ENCODE measurements at regions not wholly inside any gene's neighbourhood (a gene's known extent, or its start where the extent isn't known, plus 50 kb on each side); places are given as distances from the start of the nearest gene placed in this dataset.
"Not testable (repeated sequence)": the region's sequence is repeated elsewhere in the genome, so short reads cannot be mapped to it uniquely, and the experiment has no call there.

DNA sequence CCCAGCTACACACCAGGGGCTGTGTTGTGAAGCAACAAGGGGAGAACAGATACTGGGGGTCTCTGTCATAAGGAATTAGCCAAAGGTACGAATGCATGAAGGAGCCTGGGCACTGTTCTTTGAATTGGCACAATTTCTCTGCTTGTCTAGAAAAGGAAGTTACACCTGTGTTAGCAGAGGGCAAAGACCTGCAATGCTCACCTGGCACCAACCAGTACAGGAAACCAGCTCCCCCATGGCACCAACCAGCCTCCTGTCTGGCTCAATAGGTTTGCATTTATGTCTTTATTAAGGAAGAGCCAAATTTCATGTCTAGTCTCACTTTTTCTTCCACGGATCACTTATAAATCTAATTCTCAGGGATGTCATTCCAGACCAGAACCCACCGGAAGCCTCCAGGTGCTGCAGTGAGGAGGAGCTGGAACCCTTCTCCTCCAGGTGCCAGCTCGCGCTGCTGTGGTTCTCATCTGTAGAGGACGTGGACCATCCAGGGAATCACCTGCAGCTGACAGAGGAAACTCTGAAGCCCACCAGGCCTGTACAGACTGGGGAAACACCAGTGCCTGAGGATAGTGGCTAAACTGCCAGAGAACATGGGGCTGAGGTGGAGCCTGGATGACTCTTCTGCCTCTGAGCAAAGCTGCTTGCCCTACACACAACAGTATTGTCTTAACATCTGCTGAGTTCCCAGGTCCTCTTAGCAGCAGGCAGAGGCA lies 113.4 kb upstream of the TRIM2 start:
- H3K9ac ChIP-seq (ENCODE audit: low read length): no peak overlapping the region
- H3K36me3 ChIP-seq (ENCODE audit: insufficient read depth, low read length): no peaks in the 10 kb centered on the region
- H3K27ac ChIP-seq (ENCODE audit: low read depth, low read length): no peak overlapping the region
- H3K9me3 ChIP-seq (ENCODE audit: low read length): no peaks in the 10 kb centered on the region
- H3K27me3 ChIP-seq (ENCODE audit: control insufficient read depth in 1 of 2, insufficient read depth in 2 of 2, low read length in 2 of 2): no peaks in the 10 kb centered on the region
- H3K4me3 ChIP-seq (ENCODE audit: low read depth in 1 of 2, low read length in 2 of 2): no peak overlapping the region
- H3K4me1 ChIP-seq (ENCODE audit: insufficient read depth, low read length): no peaks in the 10 kb centered on the region

GRCh38 chr4:153093396-153093795 lies 110.8 kb upstream of the TRIM2 start:
- Histone ChIP-seq H3K4me3 (ENCODE audit: low read depth in 1 of 2, low read length in 2 of 2) (no peak overlapping the region), H3K4me1 (ENCODE audit: insufficient read depth, low read length) (no peaks in the 10 kb centered on the region), H3K9ac (ENCODE audit: low read length) (no peak overlapping the region), H3K27ac (ENCODE audit: low read depth, low read length) (no peak overlapping the region), H3K27me3 (ENCODE audit: control insufficient read depth in 1 of 2, insufficient read depth in 2 of 2, low read length in 2 of 2) (no peaks in the 10 kb centered on the region), H3K36me3 (ENCODE audit: insufficient read depth, low read length) (no peaks in the 10 kb centered on the region), H3K9me3 (ENCODE audit: low read length) (no peaks in the 10 kb centered on the region)

DNA sequence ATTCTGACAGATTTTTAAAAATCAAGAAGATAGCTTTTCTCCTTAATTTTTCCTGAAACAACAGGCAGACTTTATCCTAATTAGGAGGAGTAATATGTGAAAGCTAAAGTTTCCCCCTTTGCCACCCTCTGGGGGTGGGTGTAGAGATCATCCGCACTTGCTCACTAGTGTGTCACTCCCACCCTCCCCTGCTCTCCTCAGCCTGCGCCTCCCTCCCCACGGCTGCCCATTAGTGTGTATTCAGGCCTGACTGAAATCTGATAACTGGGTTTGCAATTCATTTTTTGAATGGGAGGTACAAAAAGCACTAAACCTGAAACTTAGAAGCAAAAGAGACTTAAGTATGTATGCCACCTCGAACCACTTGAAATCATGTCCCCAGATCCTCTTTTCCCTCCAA lies 110.4 kb upstream of the TRIM2 start:
- Histone ChIP-seq H3K9me3 (ENCODE audit: low read length) (no peaks in the 10 kb centered on the region), H3K27ac (ENCODE audit: low read depth, low read length) (no peak overlapping the region), H3K9ac (ENCODE audit: low read length) (no peak overlapping the region), H3K27me3 (ENCODE audit: control insufficient read depth in 1 of 2, insufficient read depth in 2 of 2, low read length in 2 of 2) (no peaks in the 10 kb centered on the region), H3K4me3 (ENCODE audit: low read depth in 1 of 2, low read length in 2 of 2) (no peak overlapping the region), H3K36me3 (ENCODE audit: insufficient read depth, low read length) (no peaks in the 10 kb centered on the region), H3K4me1 (ENCODE audit: insufficient read depth, low read length) (no peaks in the 10 kb centered on the region)

DNA sequence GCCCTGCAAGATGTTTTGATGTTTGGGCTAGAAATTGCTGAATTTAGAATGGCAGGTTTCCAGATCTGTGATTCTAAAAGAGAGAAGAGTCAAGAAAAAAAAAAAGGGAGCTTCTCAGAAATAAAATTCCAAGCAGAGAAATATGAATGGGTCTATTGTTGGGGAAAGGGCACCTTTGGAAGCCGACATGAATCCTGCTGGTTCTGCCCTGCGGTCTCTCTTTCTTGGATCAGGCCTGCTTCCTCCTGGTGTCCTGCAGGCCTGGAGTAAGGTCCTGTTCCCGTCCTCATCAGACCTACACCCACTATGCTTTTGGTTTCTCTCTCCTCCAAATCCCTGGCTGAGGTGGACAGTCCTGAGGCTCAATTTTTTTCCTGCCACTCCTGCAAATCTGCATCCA lies 109.8 kb upstream of the TRIM2 start:
- Histone ChIP-seq H3K4me3 (ENCODE audit: low read depth in 1 of 2, low read length in 2 of 2) (no peak overlapping the region), H3K27ac (ENCODE audit: low read depth, low read length) (no peak overlapping the region), H3K36me3 (ENCODE audit: insufficient read depth, low read length) (no peaks in the 10 kb centered on the region), H3K9ac (ENCODE audit: low read length) (no peak overlapping the region), H3K9me3 (ENCODE audit: low read length) (no peaks in the 10 kb centered on the region), H3K4me1 (ENCODE audit: insufficient read depth, low read length) (no peaks in the 10 kb centered on the region), H3K27me3 (ENCODE audit: control insufficient read depth in 1 of 2, insufficient read depth in 2 of 2, low read length in 2 of 2) (no peaks in the 10 kb centered on the region)

DNA sequence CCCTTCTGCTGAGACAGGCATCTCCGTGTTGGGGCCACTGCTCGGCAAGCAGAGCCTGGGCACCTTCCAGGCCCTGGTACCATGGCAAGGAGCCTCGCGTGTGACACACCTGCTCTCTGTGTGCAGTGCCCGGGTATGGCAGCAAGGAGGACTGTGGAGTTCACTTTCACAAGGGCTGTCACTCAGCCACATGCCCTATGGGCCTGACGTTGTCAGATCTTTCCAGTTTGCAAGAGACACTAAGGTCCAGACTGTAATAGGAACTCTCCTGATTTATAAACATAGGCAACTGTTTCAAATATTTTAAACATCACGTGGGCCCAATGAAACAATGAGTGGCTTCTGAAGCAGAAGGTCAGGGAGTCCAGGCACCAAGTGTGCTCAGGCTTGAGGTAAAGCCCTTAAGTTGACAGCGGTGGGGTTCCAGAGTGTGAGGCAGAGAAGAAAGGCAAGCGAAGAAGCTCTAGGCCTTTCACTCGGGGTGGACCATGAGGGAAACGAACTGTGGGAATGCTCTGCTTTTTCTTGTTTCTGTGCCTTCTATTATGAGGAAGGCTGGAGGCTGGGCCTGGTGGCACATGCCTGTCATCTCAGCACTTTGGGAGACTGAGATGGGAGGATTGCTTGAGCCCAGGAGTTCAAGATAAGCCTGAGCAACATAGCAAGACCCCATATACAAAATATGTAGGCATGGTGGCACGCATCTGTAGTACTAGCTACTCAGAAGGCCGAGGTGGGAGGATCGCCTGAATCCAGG lies 108.6 kb upstream of the TRIM2 start:
- Histone ChIP-seq H3K4me1 (ENCODE audit: insufficient read depth, low read length) (no peaks in the 10 kb centered on the region), H3K27me3 (ENCODE audit: control insufficient read depth in 1 of 2, insufficient read depth in 2 of 2, low read length in 2 of 2) (no peaks in the 10 kb centered on the region), H3K4me3 (ENCODE audit: low read depth in 1 of 2, low read length in 2 of 2) (no peak overlapping the region), H3K9ac (ENCODE audit: low read length) (no peak overlapping the region), H3K9me3 (ENCODE audit: low read length) (no peaks in the 10 kb centered on the region), H3K36me3 (ENCODE audit: insufficient read depth, low read length) (no peaks in the 10 kb centered on the region), H3K27ac (ENCODE audit: low read depth, low read length) (no peak overlapping the region)

GRCh38 chr4:153096344-153096743 lies 107.9 kb upstream of the TRIM2 start:
- no peak overlapping the region for H3K4me3 ChIP-seq (ENCODE audit: low read depth in 1 of 2, low read length in 2 of 2)
- H3K4me1 ChIP-seq (ENCODE audit: insufficient read depth, low read length): no peaks in the 10 kb centered on the region
- no peaks in the 10 kb centered on the region for H3K27me3 ChIP-seq (ENCODE audit: control insufficient read depth in 1 of 2, insufficient read depth in 2 of 2, low read length in 2 of 2)
- no peaks in the 10 kb centered on the region for H3K36me3 ChIP-seq (ENCODE audit: insufficient read depth, low read length)
- H3K27ac ChIP-seq (ENCODE audit: low read depth, low read length): no peak overlapping the region
- H3K9me3 ChIP-seq (ENCODE audit: low read length): no peaks in the 10 kb centered on the region
- H3K9ac ChIP-seq (ENCODE audit: low read length): no peak overlapping the region

- Histone ChIP-seq H3K4me1 (ENCODE audit: insufficient read depth, low read length) (no peaks in the 10 kb centered on the region), H3K36me3 (ENCODE audit: insufficient read depth, low read length) (no peaks in the 10 kb centered on the region), H3K9me3 (ENCODE audit: low read length) (no peaks in the 10 kb centered on the region), H3K27me3 (ENCODE audit: control insufficient read depth in 1 of 2, insufficient read depth in 2 of 2, low read length in 2 of 2) (no peaks in the 10 kb centered on the region), H3K27ac (ENCODE audit: low read depth, low read length) (no peak overlapping the region), H3K4me3 (ENCODE audit: low read depth in 1 of 2, low read length in 2 of 2) (no peak overlapping the region), H3K9ac (ENCODE audit: low read length) (no peak overlapping the region)
Measured at GRCh38 chr4:153098427-153098826, 105.8 kb upstream of the TRIM2 start.

DNA sequence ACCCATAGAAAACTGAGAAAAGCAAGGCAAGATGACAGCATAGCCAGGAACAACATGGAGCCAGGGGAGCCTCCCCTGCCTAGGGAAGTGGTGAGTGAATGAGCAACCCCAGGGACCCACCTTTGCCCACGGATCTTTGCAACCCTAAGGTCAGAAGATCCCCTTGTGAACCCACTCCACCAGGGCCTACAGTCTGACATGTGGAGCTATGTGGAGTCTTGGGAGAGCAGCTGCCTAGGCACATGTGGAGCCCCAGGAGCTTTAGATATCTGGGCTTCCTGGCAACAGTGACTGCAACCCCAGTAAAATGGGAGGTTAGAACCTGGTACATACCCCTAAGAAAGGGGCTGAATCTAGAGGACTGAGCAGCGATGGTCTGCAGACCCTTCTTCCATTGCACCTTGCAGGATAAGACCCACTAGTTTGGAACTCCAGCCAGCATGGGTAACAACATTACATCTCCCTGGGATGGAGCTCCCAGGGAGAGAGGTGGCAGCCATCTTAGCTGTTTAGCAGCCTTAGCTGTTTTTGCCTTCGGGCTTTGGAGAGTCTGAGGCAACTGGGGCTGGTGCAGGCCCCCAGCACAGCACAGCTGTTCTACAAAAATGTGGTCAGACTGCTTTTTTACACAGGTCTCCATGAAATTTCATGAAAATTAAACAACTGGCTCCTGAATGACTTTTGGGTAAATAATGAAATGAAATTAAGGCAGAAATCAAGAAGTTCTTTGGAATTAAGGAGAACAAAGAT lies 104.7 kb upstream of the TRIM2 start:
- Histone ChIP-seq H3K4me1 (ENCODE audit: insufficient read depth, low read length) (no peaks in the 10 kb centered on the region), H3K36me3 (ENCODE audit: insufficient read depth, low read length) (no peaks in the 10 kb centered on the region), H3K9ac (ENCODE audit: low read length) (no peak overlapping the region), H3K27me3 (ENCODE audit: control insufficient read depth in 1 of 2, insufficient read depth in 2 of 2, low read length in 2 of 2) (no peaks in the 10 kb centered on the region), H3K27ac (ENCODE audit: low read depth, low read length) (no peak overlapping the region), H3K4me3 (ENCODE audit: low read depth in 1 of 2, low read length in 2 of 2) (no peak overlapping the region), H3K9me3 (ENCODE audit: low read length) (no peaks in the 10 kb centered on the region)

- not testable (repeated sequence) for H3K9me3 ChIP-seq (ENCODE audit: low read length); H3K4me3 ChIP-seq (ENCODE audit: low read depth in 1 of 2, low read length in 2 of 2); H3K9ac ChIP-seq (ENCODE audit: low read length); H3K27ac ChIP-seq (ENCODE audit: low read depth, low read length); H3K4me1 ChIP-seq (ENCODE audit: insufficient read depth, low read length); H3K36me3 ChIP-seq (ENCODE audit: insufficient read depth, low read length); H3K27me3 ChIP-seq (ENCODE audit: control insufficient read depth in 1 of 2, insufficient read depth in 2 of 2, low read length in 2 of 2)
Measured at GRCh38 chr4:153106736-153107135, 97.5 kb upstream of the TRIM2 start.

GRCh38 chr4:153107246-153107645 lies 97.0 kb upstream of the TRIM2 start:
- H3K27ac ChIP-seq (ENCODE audit: low read depth, low read length): no peak overlapping the region
- no peak overlapping the region for H3K9ac ChIP-seq (ENCODE audit: low read length)
- H3K4me1 ChIP-seq (ENCODE audit: insufficient read depth, low read length): no peaks in the 10 kb centered on the region
- H3K4me3 ChIP-seq (ENCODE audit: low read depth in 1 of 2, low read length in 2 of 2): no peak overlapping the region
- no peaks in the 10 kb centered on the region for H3K27me3 ChIP-seq (ENCODE audit: control insufficient read depth in 1 of 2, insufficient read depth in 2 of 2, low read length in 2 of 2)
- H3K36me3 ChIP-seq (ENCODE audit: insufficient read depth, low read length): no peaks in the 10 kb centered on the region
- no peaks in the 10 kb centered on the region for H3K9me3 ChIP-seq (ENCODE audit: low read length)

DNA sequence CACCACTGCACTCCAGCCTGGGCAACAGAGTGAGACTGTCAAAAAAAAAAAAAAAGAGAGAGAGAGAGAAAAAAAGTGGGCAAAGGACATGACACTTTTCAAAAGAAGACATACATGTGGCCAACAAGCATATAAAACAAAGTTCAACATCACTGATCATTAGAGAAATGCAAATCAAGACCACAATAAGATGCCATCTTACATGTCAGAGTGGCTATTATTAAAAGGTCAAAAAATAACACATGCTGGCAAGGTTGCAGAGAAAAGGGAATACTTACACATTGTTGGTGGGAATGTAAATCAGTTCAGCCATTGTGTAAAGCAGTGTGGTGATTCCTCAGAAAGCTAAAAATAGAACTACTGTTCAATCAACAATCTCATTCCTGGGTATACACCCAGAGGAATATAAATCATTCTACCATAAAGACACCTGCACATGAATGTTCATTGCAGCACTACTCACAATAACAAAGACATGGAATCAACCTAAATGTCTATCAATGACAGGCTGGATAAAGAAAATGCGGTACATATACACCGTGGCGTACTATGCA lies 94.9 kb upstream of the TRIM2 start:
- Histone ChIP-seq H3K9ac (ENCODE audit: low read length) (no peak overlapping the region), H3K36me3 (ENCODE audit: insufficient read depth, low read length) (no peaks in the 10 kb centered on the region), H3K27ac (ENCODE audit: low read depth, low read length) (no peak overlapping the region)

More for the DNA sequence above, 94.9 kb upstream of the TRIM2 start:
- Histone ChIP-seq H3K27me3 (ENCODE audit: control insufficient read depth in 1 of 2, insufficient read depth in 2 of 2, low read length in 2 of 2) (no peaks in the 10 kb centered on the region), H3K4me3 (ENCODE audit: low read depth in 1 of 2, low read length in 2 of 2) (no peak overlapping the region), H3K4me1 (ENCODE audit: insufficient read depth, low read length) (no peaks in the 10 kb centered on the region), H3K9me3 (ENCODE audit: low read length) (no peaks in the 10 kb centered on the region)
